ENCODE measurements at regions not wholly inside any gene's neighbourhood (a gene's known extent, or its start where the extent isn't known, plus 50 kb on each side); places are given as distances from the start of the nearest gene placed in this dataset.

GRCh38 chr5:74421377-74421776 lies 219.2 kb downstream of the ENC1 start:
- DNase-seq, result no peak

GRCh38 chr5:74420947-74421346 lies 219.6 kb downstream of the ENC1 start:
- no peak for DNase-seq

GRCh38 chr5:74420220-74420619 lies 220.3 kb downstream of the ENC1 start:
- DNase-seq, result no peak

- no peak for DNase-seq
Measured at GRCh38 chr5:74419468-74419867, 221.1 kb downstream of the ENC1 start.

GRCh38 chr5:74418709-74419108 lies 221.8 kb downstream of the ENC1 start:
- no peak for DNase-seq

- no peak for DNase-seq
Measured at GRCh38 chr5:74418261-74418660, 222.3 kb downstream of the ENC1 start.

- peak; percentile 91 for DNase-seq
Measured at GRCh38 chr5:74415695-74416102, 224.8 kb downstream of the ENC1 start.

- DNase-seq, result no peak
Measured at GRCh38 chr5:74414228-74414627, 226.3 kb downstream of the ENC1 start.

GRCh38 chr5:74413403-74414048 lies 227.0 kb downstream of the ENC1 start:
- no peak for DNase-seq

- no peak for DNase-seq
Measured at GRCh38 chr5:74412066-74412465, 228.5 kb downstream of the ENC1 start.

- no peak for DNase-seq
Measured at GRCh38 chr5:74409712-74410111, 230.8 kb downstream of the ENC1 start.

- DNase-seq, result no peak
Measured at GRCh38 chr5:74409166-74409706, 231.3 kb downstream of the ENC1 start.

GRCh38 chr5:74408150-74409043 lies 232.1 kb downstream of the ENC1 start:
- DNase-seq, result peak; percentile 45

GRCh38 chr5:74407701-74408100 lies 232.8 kb downstream of the ENC1 start:
- no peak for DNase-seq

- DNase-seq, result no peak
Measured at GRCh38 chr5:74406844-74407243, 233.7 kb downstream of the ENC1 start.

GRCh38 chr5:74405593-74405992 lies 234.9 kb downstream of the ENC1 start:
- DNase-seq, result no peak

GRCh38 chr5:74404574-74405508 lies 235.7 kb downstream of the ENC1 start:
- no peak for DNase-seq

GRCh38 chr5:74403771-74404170 lies 236.8 kb downstream of the ENC1 start:
- DNase-seq, result no peak

GRCh38 chr5:74402553-74402952 lies 238.0 kb downstream of the ENC1 start:
- DNase-seq, result no peak

- no peak for DNase-seq
Measured at GRCh38 chr5:74401946-74402320, 238.6 kb downstream of the ENC1 start.

- no peak for DNase-seq
Measured at GRCh38 chr5:74401281-74401945, 239.1 kb downstream of the ENC1 start.

- DNase-seq, result no peak
Measured at GRCh38 chr5:74400067-74400466, 240.5 kb downstream of the ENC1 start.

Data from hematopoietic multipotent progenitor cell treated with erythropoietin and hydrocortisone succinate and interleukin-3 and kit ligand, for 4 days (in vitro differentiated cells).